GM19463 (cell line): ENCODE measurements at regions not wholly inside any gene's neighbourhood (a gene's known extent, or its start where the extent isn't known, plus 50 kb on each side); places are given as distances from the start of the nearest gene placed in this dataset.
"Not testable (repeated sequence)": the region's sequence is repeated elsewhere in the genome, so short reads cannot be mapped to it uniquely, and the experiment has no call there.

Experiments used
- ATAC-seq: cut with Tn5 transposase; IDR thresholded peaks from one replicate; pipeline ENCODE4 v1.9.1; 2021; ENCODE audit warnings: mild to moderate bottlenecking, moderate library complexity; ENCODE audit not compliant: unreplicated experiment

DNA sequence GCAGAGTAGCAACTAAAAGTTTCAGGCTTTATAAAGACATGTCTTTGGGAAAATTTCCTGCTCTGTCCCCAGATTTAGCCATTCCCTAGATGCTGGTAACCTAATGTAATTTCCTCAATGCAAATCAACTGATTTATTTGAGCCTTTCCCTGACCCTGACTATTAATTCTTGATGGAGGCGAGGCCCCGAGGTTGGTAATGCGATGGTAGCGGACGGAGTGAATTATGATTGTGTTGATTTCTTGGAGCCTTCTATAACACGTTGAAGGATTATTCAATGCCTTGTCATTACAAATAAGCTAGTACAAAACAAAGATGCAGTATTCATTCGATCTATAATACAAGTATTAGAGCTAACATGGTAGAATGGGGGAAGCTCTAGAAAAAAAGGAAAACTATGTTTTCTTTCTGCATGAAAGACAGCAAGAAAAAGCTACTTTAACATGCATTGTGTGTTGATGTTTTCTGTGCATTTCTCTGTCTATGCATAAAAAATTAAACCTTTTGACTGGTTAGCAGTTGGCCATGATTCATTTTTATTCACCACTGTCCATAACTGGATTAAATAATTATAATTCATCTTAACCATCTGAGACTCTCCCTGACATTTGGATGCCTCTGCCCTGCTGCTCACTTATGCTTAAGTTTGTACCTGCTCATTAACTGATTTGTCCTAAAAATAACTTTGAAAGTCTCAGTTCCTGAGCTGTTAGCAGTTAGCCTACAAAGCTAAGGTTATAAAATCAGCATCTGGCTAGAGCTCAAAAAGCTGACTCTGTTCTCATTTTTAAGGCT, 490.2 kb upstream of the NUDT12 start:
- ATAC-seq, result no peak

GRCh38 chr5:104050436-104050835, 487.8 kb upstream of the NUDT12 start:
- ATAC-seq, result no peak

- no peak for ATAC-seq
These were observed 487.2 kb upstream of the NUDT12 start for GRCh38 chr5:104049752-104050151.

- ATAC-seq, result no peak
These were observed 485.6 kb upstream of the NUDT12 start for GRCh38 chr5:104048231-104048630.

DNA sequence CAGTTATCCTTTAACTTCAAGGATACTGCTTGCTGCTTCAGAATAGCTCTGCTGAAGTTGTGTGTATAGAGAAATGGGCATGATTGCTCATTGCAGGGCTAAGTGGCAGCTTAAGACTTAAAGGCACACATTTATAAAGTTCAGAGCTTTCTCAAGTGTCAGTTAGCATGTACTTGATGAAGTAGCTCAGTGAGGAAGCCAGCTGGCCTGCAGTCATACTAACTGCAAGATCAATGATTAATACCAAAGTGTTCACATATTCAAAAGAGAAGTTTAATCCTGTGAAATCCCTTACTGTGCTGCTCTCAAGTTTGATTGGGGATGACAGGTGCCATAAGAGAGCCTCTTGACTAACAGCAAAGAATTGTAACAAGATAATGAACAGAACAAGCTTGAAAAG, 483.4 kb upstream of the NUDT12 start:
- ATAC-seq, result no peak

DNA sequence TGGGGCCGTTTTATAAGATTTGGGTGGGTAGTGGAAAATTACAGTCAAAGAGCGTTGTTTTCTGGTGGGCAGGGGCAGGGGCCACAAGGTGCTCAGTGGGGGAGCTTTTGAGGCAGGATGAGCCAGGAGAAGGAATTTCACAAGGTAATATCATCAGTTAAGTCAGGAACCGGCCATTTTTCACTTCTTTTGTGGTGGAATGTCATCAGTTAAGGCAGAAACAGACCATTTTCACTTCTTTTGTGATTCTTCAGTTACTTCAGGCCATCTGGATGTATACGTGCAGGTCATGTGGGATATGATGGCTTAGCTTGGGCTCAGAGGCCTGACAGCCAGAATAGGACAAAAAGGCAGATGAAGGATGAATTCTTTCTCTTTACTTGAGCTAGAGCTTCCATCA, 477.3 kb upstream of the NUDT12 start:
- not testable (repeated sequence) for ATAC-seq

DNA sequence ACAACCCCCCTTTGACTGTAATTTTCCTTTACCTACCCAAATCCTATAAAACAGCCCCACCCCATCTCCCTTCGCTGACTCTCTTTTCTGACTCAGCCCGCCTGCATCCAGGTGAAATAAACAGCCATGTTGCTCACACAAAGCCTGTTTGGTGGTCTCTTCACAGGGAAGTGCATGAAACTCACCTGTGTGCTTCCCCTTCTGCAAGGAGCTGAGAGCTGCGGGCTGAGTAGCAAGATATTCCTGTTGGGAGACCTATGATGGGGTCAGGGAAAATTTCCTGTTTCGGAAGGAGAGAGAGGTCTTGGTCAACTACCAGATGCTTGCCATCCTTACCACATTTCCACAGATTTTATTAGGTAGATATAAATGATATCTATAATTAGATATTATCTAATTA, 474.5 kb upstream of the NUDT12 start:
- not testable (repeated sequence) for ATAC-seq

GRCh38 chr5:104033186-104033585, 470.6 kb upstream of the NUDT12 start:
- ATAC-seq, result not testable (repeated sequence)

DNA sequence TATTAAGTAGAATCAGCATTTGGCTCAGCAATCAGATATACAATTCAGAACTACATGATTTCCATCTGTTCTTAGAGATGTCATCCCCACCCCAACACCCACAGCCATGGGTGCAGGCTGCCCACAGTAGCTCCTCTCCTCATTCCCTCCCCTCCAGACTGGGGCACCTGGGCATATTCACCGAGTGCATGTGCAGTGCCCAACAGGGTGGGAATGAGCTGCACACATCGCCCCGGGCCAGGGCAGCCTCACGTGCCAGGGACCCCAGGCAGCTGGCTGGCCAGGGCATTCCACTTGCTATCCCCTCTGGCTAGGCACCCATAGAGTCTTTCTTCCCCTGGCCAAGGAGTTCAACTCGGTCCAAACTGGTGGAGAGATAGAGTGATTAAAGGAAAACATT, 461.9 kb upstream of the NUDT12 start:
- ATAC-seq, result no peak

DNA sequence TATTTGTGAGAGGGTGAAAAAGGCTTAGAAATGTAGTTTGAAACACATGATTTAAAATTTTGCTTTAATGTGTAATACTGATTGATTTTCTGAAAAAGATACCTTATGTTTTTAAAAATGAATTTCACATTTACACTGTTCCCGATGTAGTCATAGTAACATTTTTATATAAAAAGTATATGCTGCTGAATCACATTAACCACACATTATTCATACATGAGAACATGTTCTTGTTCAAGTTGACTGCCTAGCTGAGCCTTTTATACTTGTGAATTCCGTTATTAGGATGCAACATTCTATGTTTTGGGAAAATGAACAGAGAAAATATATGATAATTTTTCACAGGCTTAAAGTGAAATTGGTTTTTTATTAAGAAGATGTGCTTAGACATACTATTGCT, 461.1 kb upstream of the NUDT12 start:
- ATAC-seq, result no peak

- no peak for ATAC-seq
These were observed 457.4 kb upstream of the NUDT12 start for GRCh38 chr5:104019956-104020355.

- ATAC-seq, result no peak
These were observed 455.7 kb upstream of the NUDT12 start for GRCh38 chr5:104018299-104018698.

DNA sequence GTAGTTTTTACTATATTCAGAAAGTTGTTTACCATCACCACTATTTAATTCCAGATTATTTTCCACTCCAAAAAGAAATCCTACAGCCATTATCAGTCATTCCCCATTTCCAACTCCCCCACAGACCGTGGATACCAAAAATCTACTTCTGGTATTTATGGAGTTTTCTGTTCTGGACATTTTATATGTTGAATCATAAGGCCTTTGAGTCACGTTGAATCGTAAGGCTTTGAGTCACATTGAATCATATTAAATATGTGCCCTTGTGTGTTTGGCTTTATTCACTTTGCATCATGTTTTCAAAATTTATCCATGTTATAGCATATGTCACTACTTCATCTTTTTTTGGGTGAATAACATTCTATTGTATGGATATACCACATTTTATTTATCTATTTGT, 454.1 kb upstream of the NUDT12 start:
- ATAC-seq, result no peak

DNA sequence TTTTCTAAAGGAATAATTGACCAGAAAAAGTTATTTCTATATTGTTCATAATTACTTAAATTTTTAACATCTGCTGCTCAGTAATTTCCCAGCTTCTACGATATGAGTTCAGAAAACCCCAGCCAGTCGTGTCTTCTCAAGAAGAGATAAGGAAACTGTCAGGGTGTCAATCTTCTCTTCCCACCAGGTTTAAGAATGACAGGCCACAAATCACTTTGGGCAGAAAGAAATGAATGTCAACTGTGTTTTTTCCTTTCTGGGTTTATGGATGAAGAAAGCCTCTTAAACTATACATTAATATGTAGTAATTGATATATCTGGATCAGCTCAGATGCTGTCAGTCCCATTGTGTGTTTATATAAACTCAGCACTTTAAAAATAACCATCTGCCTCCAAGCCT, 453.2 kb upstream of the NUDT12 start:
- ATAC-seq, result no peak

GRCh38 chr5:104002783-104003182, 440.2 kb upstream of the NUDT12 start:
- not testable (repeated sequence) for ATAC-seq

DNA sequence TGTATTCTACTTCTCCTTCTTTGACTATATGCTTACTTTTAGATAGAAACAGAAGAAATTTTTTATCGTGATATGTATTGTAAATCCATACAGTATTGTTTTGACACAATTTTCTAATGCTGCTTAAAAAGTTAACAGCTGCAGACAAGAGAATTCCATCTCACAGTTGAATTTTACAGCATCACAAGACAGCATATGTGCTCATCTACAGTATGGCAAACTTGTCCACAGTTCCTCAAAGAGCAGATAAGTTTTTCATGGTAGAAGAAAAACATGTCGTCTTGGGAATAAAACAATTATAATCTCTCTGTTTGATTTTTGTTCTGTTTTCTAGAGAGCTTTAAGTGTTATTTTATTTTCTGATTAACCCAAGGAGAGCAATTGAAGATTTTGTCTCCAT, 438.5 kb upstream of the NUDT12 start:
- ATAC-seq, result no peak

DNA sequence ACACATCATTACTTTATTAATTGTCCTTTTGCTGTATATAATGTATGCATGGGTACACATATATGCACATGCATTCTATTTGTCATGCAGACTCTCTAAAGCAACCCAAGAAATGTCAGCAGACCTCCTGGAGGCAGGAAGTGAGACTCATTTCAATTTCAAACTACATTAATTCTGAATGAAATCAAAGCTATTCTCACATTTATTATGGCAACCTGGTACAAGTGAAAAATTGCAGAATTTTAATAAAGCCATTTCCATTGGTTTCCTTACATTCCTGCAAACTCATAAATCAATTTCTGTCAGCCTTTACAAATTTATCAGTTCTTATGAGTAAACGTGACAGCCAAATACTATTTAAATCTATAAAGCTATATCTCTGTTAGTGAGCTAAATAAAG, 430.4 kb upstream of the NUDT12 start:
- ATAC-seq, result no peak

DNA sequence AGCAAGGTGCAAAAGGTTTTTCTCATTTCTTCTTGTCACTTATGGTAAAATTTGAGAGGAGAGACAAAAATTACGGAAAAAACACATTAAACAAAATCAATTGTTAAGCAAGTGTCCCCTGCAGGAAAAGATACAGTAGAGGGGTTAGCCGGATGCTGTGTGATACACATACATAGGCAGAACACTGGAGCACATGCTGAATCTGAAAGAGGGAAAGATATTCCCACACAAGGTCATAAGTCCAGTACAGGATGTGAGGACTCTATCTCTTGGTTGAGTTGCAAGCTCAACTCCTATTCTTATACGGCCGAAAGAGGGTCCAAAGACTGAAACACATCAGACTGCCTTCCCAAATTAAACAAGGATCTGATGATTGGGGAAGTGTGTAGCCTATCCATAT, 427.5 kb upstream of the NUDT12 start:
- ATAC-seq, result no peak

DNA sequence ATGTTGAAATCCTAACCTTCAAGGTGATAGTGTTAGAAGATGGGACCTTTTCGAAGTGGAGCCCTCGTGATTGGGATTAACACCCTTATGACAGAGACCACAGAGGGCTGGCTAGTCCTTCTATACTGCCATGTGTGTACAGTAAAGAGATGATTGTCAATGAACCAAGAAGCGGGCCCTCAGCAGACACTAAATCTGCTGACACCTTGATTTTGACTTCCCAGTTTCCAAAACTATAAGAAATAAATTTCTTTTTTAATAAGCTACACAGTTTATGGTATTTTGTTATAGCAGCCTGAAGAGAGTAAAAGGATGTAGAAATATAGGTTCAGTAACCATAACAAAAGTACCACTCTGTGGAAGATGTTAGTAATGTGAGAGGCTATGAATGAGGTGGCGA, 419.0 kb upstream of the NUDT12 start:
- no peak for ATAC-seq

GRCh38 chr5:103973669-103974068, 411.1 kb upstream of the NUDT12 start:
- ATAC-seq, result no peak

- ATAC-seq, result not testable (repeated sequence)
These were observed 403.7 kb upstream of the NUDT12 start for GRCh38 chr5:103966295-103966694.

DNA sequence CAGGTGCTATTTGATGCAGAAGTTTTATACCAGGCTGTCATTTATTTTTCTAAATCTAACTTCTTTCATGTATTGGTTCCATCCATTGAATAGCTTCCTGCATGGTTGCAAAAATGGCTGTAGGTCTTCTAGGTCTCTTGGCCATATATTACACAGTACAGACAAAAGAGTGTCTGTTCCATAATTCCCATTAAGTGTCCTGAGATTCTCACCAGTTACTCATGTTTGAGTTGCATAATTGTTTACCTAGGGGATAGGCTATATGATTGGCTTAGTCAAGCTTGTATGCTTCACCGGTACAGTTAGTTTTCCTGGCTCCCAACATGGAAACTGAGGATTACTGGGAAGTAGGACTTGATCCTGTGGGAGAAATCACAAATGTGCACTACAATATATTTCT, 399.4 kb upstream of the NUDT12 start:
- no peak for ATAC-seq
